GM12865 (cell line): ENCODE measurements at regions not wholly inside any gene's neighbourhood (a gene's known extent, or its start where the extent isn't known, plus 50 kb on each side); places are given as distances from the start of the nearest gene placed in this dataset.

Source experiments
- DNase-seq: peaks from one replicate; pipeline ENCODE4 v3.0.0; 2010; ENCODE audit warnings: low read depth
- H3K4me3 ChIP-seq: 2 replicates; pipeline ENCODE4 v1.5.1; 2011; ENCODE audit warnings: mild to moderate bottlenecking, low read depth, low read length, control low read depth
- TF ChIP-seq, protein P1 (sequence below): IDR thresholded peaks from 2 replicates; pipeline ENCODE4 v1.5.1; 2011; ENCODE audit warnings: low read length, control low read depth, low read depth, inconsistent platforms; ENCODE audit not compliant: insufficient read depth; ENCODE audit errors: missing control alignments

DNA sequence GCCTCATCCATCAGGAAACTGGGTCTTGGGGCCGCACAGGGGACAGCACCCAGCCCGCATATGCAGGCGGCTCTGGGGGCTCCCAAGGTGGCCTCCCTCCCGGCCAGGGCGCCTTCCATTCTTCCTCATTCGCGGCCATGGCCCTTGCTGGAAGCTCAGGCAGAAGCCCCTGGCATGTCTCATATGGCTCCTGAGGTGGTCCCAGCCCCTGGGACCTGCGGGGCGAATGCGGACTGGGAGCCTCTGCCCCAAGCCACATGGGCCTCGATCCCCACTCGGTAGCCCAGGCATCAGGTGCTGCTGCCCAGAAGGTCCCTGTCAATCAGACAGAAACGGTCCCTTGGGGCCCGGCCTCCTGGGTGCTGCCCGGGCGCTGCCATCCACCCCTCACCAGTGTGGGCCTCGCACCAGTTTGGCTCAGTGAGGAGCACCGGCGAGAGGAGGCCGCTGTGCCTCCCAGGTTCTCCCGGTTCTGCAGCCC, 301.6 kb downstream of the TEX29 start:
- H3K4me3 ChIP-seq = no peak overlapping the region
- TF ChIP-seq, protein P1, sequence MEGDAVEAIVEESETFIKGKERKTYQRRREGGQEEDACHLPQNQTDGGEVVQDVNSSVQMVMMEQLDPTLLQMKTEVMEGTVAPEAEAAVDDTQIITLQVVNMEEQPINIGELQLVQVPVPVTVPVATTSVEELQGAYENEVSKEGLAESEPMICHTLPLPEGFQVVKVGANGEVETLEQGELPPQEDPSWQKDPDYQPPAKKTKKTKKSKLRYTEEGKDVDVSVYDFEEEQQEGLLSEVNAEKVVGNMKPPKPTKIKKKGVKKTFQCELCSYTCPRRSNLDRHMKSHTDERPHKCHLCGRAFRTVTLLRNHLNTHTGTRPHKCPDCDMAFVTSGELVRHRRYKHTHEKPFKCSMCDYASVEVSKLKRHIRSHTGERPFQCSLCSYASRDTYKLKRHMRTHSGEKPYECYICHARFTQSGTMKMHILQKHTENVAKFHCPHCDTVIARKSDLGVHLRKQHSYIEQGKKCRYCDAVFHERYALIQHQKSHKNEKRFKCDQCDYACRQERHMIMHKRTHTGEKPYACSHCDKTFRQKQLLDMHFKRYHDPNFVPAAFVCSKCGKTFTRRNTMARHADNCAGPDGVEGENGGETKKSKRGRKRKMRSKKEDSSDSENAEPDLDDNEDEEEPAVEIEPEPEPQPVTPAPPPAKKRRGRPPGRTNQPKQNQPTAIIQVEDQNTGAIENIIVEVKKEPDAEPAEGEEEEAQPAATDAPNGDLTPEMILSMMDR = no peak
- no peak for DNase-seq

DNA sequence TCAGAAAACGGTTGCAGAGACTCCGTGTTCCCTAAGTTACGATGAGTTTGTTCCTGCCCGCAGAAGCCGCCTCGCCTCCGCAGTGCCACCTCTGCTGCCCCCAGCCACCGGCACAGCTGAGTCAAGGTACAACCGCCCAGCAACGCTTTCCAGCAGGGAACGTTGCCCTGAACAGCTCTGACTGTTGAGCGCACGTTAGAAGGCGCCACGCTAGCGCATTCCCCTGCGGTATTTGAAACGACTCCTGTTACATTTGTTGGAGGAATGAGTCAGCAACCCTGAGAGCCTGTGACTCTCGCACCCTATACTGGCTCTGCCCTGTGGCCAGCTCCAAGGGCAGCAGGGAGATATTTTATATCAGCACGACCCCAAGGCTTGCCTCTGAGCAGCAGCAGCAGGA, 302.8 kb downstream of the TEX29 start:
- TF ChIP-seq, protein P1 = no peak
- DNase-seq = no peak
- H3K4me3 ChIP-seq = no peak overlapping the region

DNA sequence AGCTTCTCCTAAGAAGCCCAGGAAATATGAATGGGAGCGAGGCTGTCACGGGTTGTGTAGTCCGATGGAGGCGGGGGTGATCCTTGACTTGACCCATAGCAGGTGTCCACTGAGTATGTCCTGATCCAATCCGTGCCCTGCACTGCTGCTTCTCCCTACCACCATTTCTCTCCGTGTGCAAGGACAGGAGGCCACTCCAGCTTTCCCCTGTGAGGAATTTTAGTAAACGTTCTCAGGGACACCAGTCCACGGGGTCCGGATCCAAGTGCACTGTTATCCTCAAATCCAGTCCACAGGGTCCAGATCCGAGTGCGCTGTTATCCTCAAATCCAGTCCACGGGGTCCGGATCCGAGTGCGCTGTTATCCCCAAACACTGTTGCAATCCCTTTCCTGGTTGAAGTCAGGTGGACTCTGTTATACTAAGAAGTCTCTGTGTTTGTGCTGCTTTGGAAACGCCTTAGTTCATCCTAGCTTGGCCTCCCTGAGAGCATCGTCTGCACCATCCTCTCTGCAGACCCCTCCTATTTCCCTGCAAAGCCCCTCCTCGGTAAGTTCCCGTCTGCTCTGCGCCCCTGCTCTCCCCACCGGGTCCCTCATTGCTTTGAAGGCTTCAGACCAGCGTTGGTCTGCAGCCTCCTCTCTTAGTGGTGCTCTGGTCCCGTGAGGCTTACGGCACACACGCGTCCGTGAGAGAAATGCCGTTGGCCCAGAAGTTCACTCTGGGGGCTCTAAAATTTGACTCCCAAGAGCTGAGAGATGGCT, 303.5 kb downstream of the TEX29 start:
- DNase-seq = no peak
- H3K4me3 ChIP-seq = no peak overlapping the region
- TF ChIP-seq, protein P1 = no peak

- no peak overlapping the region for H3K4me3 ChIP-seq
- DNase-seq = no peak
- TF ChIP-seq, protein P1 = no peak
Measured at GRCh38 chr13:111625526-111626315, 305.3 kb downstream of the TEX29 start.

GRCh38 chr13:111626371-111627305, 306.2 kb downstream of the TEX29 start:
- DNase-seq = no peak
- no peak overlapping the region for H3K4me3 ChIP-seq
- TF ChIP-seq, protein P1 = no peak

- H3K4me3 ChIP-seq = no peak overlapping the region
- TF ChIP-seq, protein P1 = no peak
- no peak for DNase-seq
Measured at GRCh38 chr13:111627596-111627995, 307.2 kb downstream of the TEX29 start.
